Jurkat, Clone E6-1 (cell line): ENCODE measurements at regions not wholly inside any gene's neighbourhood (a gene's known extent, or its start where the extent isn't known, plus 50 kb on each side); places are given as distances from the start of the nearest gene placed in this dataset.

Experiments
- DNase-seq: peaks from one replicate; pipeline ENCODE4 v3.0.0-alpha.2; 2011; ENCODE audit warnings: low read depth, low spot score
- H3K4me3 ChIP-seq: 2 replicates; pipeline ENCODE4 v1.5.1; 2011; ENCODE audit warnings: mild to moderate bottlenecking, low read length, control low read depth, moderate library complexity

DNA sequence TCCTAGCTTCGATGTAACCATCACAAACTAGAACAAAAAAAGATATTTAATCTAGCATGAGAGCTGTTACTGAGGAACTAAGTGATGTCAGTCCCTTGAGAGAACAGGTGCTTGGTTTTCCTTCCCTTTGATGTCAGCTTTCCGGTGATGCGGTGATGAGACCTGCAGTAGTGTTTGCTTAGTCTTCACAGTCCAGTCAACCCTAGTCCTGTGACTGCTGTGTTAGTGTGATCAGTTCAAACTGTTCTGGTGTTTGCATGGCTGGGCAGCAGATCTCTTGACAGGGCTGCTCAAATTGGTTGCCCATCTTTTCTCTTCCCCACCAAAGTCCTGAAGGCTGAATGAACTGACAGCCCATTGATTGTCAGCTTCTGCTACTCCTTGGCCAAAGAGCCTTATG lies 608.6 kb upstream of the DAB2 start:
- no peak overlapping the region for H3K4me3 ChIP-seq
- peak; percentile 61 for DNase-seq

DNA sequence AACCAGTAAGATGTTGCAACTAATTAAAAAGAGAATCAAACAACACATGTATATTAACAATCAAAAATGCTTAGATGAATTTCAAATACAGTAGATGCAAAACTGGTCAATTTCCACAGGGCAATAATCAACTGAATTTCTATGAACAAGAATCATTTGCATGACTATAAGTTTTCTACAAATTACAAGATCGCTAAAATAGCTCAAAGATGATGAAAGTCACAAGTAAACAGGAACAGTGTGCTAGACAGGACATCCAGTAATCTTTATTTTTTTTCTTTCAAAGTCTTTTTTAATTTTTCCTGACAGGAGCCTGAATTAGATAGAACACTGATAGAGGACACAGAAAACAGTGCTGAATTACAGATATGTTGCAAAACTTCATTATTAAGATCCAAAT lies 608.2 kb upstream of the DAB2 start:
- H3K4me3 ChIP-seq: no peak overlapping the region
- no peak for DNase-seq

GRCh38 chr5:40030661-40031060 lies 605.9 kb upstream of the DAB2 start:
- no peak for DNase-seq
- H3K4me3 ChIP-seq: no peak overlapping the region

DNA sequence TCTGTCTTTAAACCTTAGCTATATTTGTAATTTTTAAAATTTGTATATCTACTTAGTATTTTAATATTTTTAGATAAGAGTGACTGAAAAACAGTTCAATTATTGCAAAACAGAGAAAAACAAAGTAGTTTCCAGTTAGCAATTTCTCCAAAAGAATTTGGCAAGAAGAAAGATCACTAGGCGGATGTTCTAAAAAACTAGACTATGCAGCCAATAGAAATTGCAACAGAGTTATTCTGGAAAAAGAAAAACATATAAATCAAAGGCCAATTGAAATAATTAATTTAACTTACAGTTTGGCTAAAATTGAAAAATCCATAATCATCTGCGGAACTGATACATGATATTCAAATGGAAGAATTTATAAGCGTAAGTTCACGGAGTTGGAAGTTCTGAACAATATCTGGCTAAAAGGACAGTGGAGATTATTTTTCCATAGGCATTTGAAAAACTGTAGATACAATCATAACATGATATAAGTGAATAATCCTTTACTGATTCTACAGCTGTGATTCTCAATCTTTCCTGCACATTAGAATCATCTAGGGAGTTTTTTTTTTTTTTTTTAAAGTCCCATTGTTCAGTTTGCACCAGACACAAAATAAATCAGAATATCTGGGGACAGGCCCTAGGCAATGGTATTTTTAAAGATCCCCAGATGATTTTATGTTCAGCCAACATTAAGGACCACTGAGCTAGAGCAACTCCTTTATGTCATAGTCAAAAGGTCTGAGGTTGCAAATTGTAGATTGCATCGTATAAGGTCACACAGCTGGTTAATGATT lies 605.1 kb upstream of the DAB2 start:
- DNase-seq: no peak
- H3K4me3 ChIP-seq: no peak overlapping the region

DNA sequence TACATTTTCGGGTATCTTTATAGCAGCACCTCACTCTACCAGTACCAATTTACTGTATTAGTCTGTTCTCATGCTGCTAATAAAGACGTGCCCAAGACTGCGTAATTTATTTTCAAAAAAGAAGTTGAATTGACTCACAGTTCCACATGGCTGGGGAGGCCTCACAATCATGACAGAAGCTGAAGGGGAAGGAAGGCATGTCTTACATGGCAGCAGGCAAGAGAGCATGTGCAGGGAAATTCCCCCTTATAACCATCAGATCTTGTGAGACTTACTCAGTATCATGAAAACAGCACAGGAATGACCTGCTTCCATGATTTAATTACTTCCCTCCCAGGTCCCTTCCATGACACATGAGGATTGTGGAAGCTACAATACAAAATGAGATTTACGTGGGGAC lies 602.6 kb upstream of the DAB2 start:
- no peak for DNase-seq
- no peak overlapping the region for H3K4me3 ChIP-seq

- no peak overlapping the region for H3K4me3 ChIP-seq
- DNase-seq: no peak
Observed at GRCh38 chr5:40025586-40025985, 600.8 kb upstream of the DAB2 start.

- H3K4me3 ChIP-seq: no peak overlapping the region
- no peak for DNase-seq
Observed at GRCh38 chr5:40022057-40022456, 597.3 kb upstream of the DAB2 start.

GRCh38 chr5:40021007-40021406 lies 596.2 kb upstream of the DAB2 start:
- H3K4me3 ChIP-seq: no peak overlapping the region
- DNase-seq: no peak

- DNase-seq: no peak
- no peak overlapping the region for H3K4me3 ChIP-seq
Observed at GRCh38 chr5:40017918-40018317, 593.1 kb upstream of the DAB2 start.

DNA sequence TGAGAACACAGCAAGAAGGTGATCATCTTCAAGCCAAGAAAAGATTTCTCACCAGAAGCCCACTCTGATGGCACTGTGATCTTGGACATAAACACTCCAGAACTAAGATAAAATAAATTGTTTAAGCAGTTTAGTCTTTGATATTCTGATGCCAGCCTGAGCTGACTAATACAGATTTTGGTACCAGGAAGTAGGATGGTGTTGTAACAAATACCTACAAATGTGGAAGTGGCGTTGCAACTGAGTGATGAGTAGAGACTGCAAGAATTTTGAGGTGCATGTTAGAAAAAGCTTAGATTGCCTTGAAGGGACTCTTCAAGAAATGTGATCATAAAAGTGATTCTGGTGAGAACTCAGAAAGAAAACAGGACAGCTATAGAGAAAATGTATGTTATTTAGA lies 592.4 kb upstream of the DAB2 start:
- no peak for DNase-seq
- H3K4me3 ChIP-seq: no peak overlapping the region

DNA sequence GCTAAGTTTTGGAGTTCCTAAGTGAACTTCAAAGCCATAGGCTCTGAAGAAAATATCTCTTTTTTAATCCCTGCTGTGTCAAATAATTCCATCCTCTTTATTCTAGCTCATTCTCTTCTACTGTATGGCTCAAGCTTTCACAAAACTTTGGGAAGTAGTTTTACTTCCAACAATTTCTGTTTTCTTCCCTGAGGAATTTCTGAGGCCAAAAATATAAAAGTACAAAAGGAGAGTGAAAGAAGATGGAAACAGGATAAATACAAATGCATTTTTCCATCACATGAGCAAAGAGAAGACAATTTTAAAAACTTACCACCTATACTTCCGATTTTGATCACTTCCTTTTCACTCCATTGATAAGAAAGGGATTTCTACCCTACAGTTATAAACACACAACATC lies 585.7 kb upstream of the DAB2 start:
- H3K4me3 ChIP-seq: no peak overlapping the region
- DNase-seq: no peak

- H3K4me3 ChIP-seq: no peak overlapping the region
- DNase-seq: no peak
Observed at GRCh38 chr5:40006260-40006659, 581.5 kb upstream of the DAB2 start.

DNA sequence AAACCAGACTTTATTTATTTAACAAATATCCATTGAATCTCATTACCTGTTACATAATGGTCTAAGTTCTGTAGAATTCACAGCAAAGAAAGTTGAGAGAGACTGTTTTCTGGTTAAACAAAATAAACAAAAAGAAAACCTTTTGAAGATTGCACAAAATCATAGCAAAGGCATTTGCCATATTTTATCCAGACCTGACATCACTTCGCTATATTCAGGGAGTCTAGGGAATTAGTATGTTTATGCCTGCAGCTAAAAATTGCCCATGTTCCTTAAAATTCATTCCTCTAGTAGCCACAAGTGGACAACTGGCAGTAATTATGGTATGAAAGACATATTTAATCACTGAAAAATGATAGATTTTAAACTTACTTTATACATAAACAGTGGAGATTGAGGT lies 577.0 kb upstream of the DAB2 start:
- DNase-seq: no peak
- no peak overlapping the region for H3K4me3 ChIP-seq

DNA sequence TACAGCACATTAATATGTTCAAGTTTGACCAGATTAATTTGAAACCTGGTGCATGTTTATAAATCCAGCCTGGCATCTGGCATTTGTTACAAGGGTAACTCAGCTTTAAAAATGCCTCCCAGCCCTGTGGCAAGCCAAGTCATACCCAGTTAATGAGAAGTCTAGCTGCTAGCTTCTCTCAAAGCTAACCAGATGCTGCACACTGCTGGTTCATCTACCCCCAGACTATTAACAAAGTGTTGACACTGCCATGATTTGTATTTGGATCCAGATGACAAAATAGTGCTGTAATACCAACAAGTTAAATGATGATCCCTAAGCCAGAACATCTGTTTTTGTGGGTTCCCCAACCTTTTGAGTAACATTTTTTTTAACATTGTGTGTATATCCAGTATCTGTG lies 573.7 kb upstream of the DAB2 start:
- no peak for DNase-seq
- H3K4me3 ChIP-seq: no peak overlapping the region

GRCh38 chr5:39995990-39996389 lies 571.2 kb upstream of the DAB2 start:
- DNase-seq: no peak

DNA sequence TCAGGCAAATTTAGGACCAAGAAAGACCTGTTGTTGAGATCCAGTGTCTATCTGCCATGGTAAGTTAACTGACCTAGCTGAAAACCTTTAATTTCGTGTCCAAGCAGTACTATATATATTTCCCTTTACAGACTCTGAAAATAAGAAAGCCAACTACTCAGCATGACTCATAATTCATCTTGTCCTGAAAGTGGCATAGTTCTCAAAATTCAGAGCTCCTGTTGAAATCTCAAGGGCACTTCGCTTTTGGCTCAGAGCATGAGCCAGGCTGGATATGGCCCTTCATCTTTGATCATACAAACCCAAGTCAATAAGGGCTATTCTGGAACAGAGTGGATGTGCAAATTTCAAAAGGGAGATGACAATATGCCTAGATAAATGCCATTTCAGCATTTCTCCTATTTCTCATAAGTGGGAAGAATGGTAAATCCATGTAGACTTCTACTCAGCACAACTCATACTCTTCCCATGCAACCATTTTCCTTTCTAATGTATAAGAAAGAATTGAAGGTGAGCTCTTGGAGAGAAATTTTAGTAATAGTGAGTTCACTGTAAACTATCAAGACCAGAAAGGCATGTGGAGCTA lies 567.9 kb upstream of the DAB2 start:
- no peak overlapping the region for H3K4me3 ChIP-seq
- no peak for DNase-seq

More at GRCh38 chr5:39995990-39996389, 571.2 kb upstream of the DAB2 start:
- no peak overlapping the region for H3K4me3 ChIP-seq

DNA sequence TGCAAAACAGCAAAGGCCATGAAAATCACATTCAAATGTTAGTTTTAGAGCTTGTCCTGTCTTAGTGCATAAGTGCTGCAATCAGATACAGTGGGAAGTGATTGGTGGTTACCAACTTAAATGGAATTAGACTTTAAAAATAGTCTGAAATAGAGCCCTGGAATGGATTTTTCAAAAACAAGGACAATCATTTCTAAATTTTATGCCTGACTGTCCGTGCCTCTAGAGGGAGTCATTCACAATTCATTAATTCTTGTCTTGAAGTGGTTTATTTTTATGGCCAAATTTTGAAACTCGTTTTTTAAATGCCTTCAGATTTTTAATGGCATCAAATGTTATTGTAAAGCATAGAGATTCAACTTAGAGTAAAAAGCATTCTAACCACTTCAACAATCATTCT lies 561.8 kb upstream of the DAB2 start:
- no peak overlapping the region for H3K4me3 ChIP-seq

DNA sequence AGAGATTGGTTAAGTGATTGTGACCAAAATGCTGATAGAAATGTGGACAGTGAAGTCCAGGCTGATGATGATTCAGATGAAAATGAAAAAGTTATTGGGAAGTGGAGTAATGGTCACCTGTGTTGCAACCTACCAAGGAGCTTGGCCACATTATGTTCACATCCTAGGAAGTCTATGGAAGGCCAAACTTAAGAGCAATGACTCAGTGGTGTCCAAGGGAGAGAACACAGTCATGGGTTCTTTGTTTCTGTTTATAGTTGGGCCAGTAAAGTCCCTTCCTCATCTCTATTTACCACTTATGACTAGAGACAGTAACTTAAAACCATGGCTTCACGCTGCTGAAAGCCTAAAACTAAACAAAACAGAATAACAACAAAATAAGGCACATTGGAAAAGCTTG lies 555.3 kb upstream of the DAB2 start:
- H3K4me3 ChIP-seq: no peak overlapping the region
- DNase-seq: no peak

More for the DNA sequence above, 561.8 kb upstream of the DAB2 start:
- no peak for DNase-seq

DNA sequence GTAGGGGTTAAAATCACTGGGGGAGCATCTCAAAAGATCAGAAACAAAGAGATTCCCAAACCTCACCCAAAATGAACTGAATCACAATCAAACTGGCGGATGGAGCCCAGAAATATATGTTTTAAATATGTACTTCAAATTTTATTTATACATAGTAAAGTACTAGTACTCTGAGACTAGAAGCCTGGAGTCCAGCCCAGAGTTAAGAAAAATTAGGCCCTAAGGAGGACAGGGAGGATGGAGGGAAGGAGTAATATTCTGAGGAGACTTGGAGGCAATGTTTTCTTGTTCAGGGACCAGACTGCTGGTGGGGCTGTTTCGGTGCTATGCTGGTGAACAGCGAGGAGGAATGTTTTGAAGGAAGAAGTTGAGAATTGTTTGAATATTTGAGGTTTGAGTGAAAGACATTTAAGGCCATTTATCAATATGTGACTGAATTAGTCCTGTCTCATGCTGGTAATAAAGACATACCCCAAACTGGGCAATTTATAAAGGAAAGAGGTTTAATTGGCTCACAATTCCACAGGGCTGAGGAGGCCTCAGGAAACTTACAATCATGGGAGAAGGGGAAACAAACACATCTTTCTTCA lies 552.4 kb upstream of the DAB2 start:
- DNase-seq: no peak

DNA sequence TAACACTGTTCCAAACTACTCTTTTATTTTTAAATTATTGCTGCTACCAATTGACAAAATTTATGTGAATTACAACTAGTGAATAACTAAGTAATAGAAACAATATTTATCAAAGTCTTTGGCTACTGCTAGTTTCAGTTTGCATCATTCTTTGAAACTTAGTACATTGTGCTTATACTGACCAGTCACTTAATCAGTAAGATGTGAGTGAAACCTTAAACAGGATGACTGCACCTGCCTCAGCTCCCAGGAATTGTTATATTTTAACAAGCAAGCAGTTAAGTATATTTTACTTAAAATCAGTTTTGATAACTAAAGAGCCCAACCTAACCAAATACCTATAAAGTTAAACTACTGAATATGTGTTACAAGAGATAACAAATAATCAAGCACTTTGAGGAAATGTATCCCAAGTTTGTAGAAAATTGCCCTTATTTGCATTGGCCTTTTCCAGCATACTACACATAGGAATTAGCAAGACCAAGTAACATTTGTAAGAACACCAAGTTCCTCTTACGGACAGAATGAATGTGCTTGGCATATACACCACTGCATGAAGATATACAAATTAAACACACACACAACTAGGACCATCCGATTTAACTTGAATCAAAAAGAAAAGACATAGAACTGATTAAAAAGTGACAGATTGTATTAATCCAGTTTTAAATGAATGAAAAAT lies 545.5 kb upstream of the DAB2 start:
- DNase-seq: no peak
- no peak overlapping the region for H3K4me3 ChIP-seq

More for the DNA sequence above, 552.4 kb upstream of the DAB2 start:
- H3K4me3 ChIP-seq: no peak overlapping the region
